ENCODE measurements at regions not wholly inside any gene's neighbourhood (a gene's known extent, or its start where the extent isn't known, plus 50 kb on each side); places are given as distances from the start of the nearest gene placed in this dataset.

- H3K4ac ChIP-seq (ENCODE audit: low read depth, low read length) = no peak overlapping the region
- no peaks in the 10 kb centered on the region for H3K79me2 ChIP-seq (ENCODE audit: control insufficient read depth, insufficient read depth, low read length)
- H3K36me3 ChIP-seq (ENCODE audit: control insufficient read depth, insufficient read depth, low read length) = no peaks in the 10 kb centered on the region
- no peaks in the 10 kb centered on the region for H3K27me3 ChIP-seq (ENCODE audit: insufficient read depth, low read length, poor library complexity)
- no peak overlapping the region for H3K27ac ChIP-seq (ENCODE audit: low read depth, low read length)
- WGBS (ENCODE audit: extremely low coverage, insufficient coverage, low lambda C conversion rate) = no CpG with 5 or more reads among the region's 3 CpGs
- no peak overlapping the region for H2BK120ac ChIP-seq (ENCODE audit: low read depth, low read length)
- no peak overlapping the region for H4K5ac ChIP-seq (ENCODE audit: low read length)
- H2BK5ac ChIP-seq (ENCODE audit: low read length) = no peak overlapping the region
- H4K8ac ChIP-seq (ENCODE audit: low read depth, low read length) = no peak overlapping the region
- H3K4me2 ChIP-seq (ENCODE audit: low read length) = no peak overlapping the region
- H3K23ac ChIP-seq (ENCODE audit: low read length) = no peak overlapping the region
- no peak for DNase-seq
- H3K79me1 ChIP-seq (ENCODE audit: low read length) = no peaks in the 10 kb centered on the region
- no peak overlapping the region for H3K18ac ChIP-seq (ENCODE audit: low read length)
- H2AK5ac ChIP-seq (ENCODE audit: low read length) = no peak overlapping the region
- no peak overlapping the region for H2BK15ac ChIP-seq (replicated peaks; ENCODE audit: low read depth)
- no peak overlapping the region for H3K9ac ChIP-seq (ENCODE audit: low read length)
- no peak overlapping the region for H3K56ac ChIP-seq (ENCODE audit: low read length)
- no peaks in the 10 kb centered on the region for H3K4me1 ChIP-seq (ENCODE audit: control insufficient read depth, low read depth, low read length)
- no peak overlapping the region for H3K4me3 ChIP-seq (ENCODE audit: low read length)
Measured at GRCh38 chr18:54712306-54712705, 116.0 kb upstream of the RAB27B start.

GRCh38 chr18:54712758-54713157, 115.5 kb upstream of the RAB27B start:
- no peaks in the 10 kb centered on the region for H3K79me1 ChIP-seq (ENCODE audit: low read length)
- no CpG with 5 or more reads among the region's 8 CpGs for WGBS (ENCODE audit: extremely low coverage, insufficient coverage, low lambda C conversion rate)

GRCh38 chr18:54713386-54713785, 114.9 kb upstream of the RAB27B start:
- no peaks in the 10 kb centered on the region for H3K79me2 ChIP-seq (ENCODE audit: control insufficient read depth, insufficient read depth, low read length)
- H2BK120ac ChIP-seq (ENCODE audit: low read depth, low read length) = no peak overlapping the region
- no peak overlapping the region for H4K8ac ChIP-seq (ENCODE audit: low read depth, low read length)
- no peak overlapping the region for H3K4me3 ChIP-seq (ENCODE audit: low read length)
- DNase-seq = no peak
- no peak overlapping the region for H3K23ac ChIP-seq (ENCODE audit: low read length)
- no peak overlapping the region for H2AK5ac ChIP-seq (ENCODE audit: low read length)
- H4K5ac ChIP-seq (ENCODE audit: low read length) = no peak overlapping the region
- no peak overlapping the region for H2BK15ac ChIP-seq (replicated peaks; ENCODE audit: low read depth)
- H3K27me3 ChIP-seq (ENCODE audit: insufficient read depth, low read length, poor library complexity) = no peaks in the 10 kb centered on the region
- no peak overlapping the region for H3K9ac ChIP-seq (ENCODE audit: low read length)
- no peaks in the 10 kb centered on the region for H3K36me3 ChIP-seq (ENCODE audit: control insufficient read depth, insufficient read depth, low read length)
- no peak overlapping the region for H3K18ac ChIP-seq (ENCODE audit: low read length)
- H3K4ac ChIP-seq (ENCODE audit: low read depth, low read length) = no peak overlapping the region
- no peak overlapping the region for H3K27ac ChIP-seq (ENCODE audit: low read depth, low read length)
- H3K79me1 ChIP-seq (ENCODE audit: low read length) = no peaks in the 10 kb centered on the region
- no peaks in the 10 kb centered on the region for H3K4me1 ChIP-seq (ENCODE audit: control insufficient read depth, low read depth, low read length)
- no CpG with 5 or more reads among the region's 4 CpGs for WGBS (ENCODE audit: extremely low coverage, insufficient coverage, low lambda C conversion rate)
- no peak overlapping the region for H3K56ac ChIP-seq (ENCODE audit: low read length)
- H2BK5ac ChIP-seq (ENCODE audit: low read length) = no peak overlapping the region
- no peak overlapping the region for H3K4me2 ChIP-seq (ENCODE audit: low read length)

More at GRCh38 chr18:54712758-54713157, 115.5 kb upstream of the RAB27B start:
- H3K23ac ChIP-seq (ENCODE audit: low read length) = no peak overlapping the region
- no peak overlapping the region for H3K4me2 ChIP-seq (ENCODE audit: low read length)
- no peak for DNase-seq
- H3K4ac ChIP-seq (ENCODE audit: low read depth, low read length) = no peak overlapping the region
- H2BK120ac ChIP-seq (ENCODE audit: low read depth, low read length) = no peak overlapping the region
- no peak overlapping the region for H4K5ac ChIP-seq (ENCODE audit: low read length)
- H3K56ac ChIP-seq (ENCODE audit: low read length) = no peak overlapping the region
- no peaks in the 10 kb centered on the region for H3K27me3 ChIP-seq (ENCODE audit: insufficient read depth, low read length, poor library complexity)
- H3K79me2 ChIP-seq (ENCODE audit: control insufficient read depth, insufficient read depth, low read length) = no peaks in the 10 kb centered on the region
- no peaks in the 10 kb centered on the region for H3K36me3 ChIP-seq (ENCODE audit: control insufficient read depth, insufficient read depth, low read length)
- H2AK5ac ChIP-seq (ENCODE audit: low read length) = no peak overlapping the region
- H3K4me3 ChIP-seq (ENCODE audit: low read length) = no peak overlapping the region
- H4K8ac ChIP-seq (ENCODE audit: low read depth, low read length) = no peak overlapping the region
- H3K27ac ChIP-seq (ENCODE audit: low read depth, low read length) = no peak overlapping the region
- no peak overlapping the region for H2BK5ac ChIP-seq (ENCODE audit: low read length)
- no peaks in the 10 kb centered on the region for H3K4me1 ChIP-seq (ENCODE audit: control insufficient read depth, low read depth, low read length)
- H3K9ac ChIP-seq (ENCODE audit: low read length) = no peak overlapping the region
- no peak overlapping the region for H2BK15ac ChIP-seq (replicated peaks; ENCODE audit: low read depth)
- H3K18ac ChIP-seq (ENCODE audit: low read length) = no peak overlapping the region

GRCh38 chr18:54714851-54715250, 113.4 kb upstream of the RAB27B start:
- no peak overlapping the region for H4K8ac ChIP-seq (ENCODE audit: low read depth, low read length)
- H3K18ac ChIP-seq (ENCODE audit: low read length) = no peak overlapping the region
- no peak overlapping the region for H3K9ac ChIP-seq (ENCODE audit: low read length)
- H3K4me3 ChIP-seq (ENCODE audit: low read length) = no peak overlapping the region
- no peak overlapping the region for H2AK5ac ChIP-seq (ENCODE audit: low read length)
- H3K27ac ChIP-seq (ENCODE audit: low read depth, low read length) = no peak overlapping the region
- H3K4me2 ChIP-seq (ENCODE audit: low read length) = no peak overlapping the region
- H2BK5ac ChIP-seq (ENCODE audit: low read length) = no peak overlapping the region
- H3K23ac ChIP-seq (ENCODE audit: low read length) = no peak overlapping the region
- H3K79me2 ChIP-seq (ENCODE audit: control insufficient read depth, insufficient read depth, low read length) = no peaks in the 10 kb centered on the region
- H3K4ac ChIP-seq (ENCODE audit: low read depth, low read length) = no peak overlapping the region
- DNase-seq = no peak
- H3K27me3 ChIP-seq (ENCODE audit: insufficient read depth, low read length, poor library complexity) = no peaks in the 10 kb centered on the region
- WGBS (ENCODE audit: extremely low coverage, insufficient coverage, low lambda C conversion rate) = no CpG with 5 or more reads among the region's 1 CpG
- H3K56ac ChIP-seq (ENCODE audit: low read length) = no peak overlapping the region
- no peaks in the 10 kb centered on the region for H3K36me3 ChIP-seq (ENCODE audit: control insufficient read depth, insufficient read depth, low read length)
- H3K4me1 ChIP-seq (ENCODE audit: control insufficient read depth, low read depth, low read length) = no peaks in the 10 kb centered on the region
- no peak overlapping the region for H2BK120ac ChIP-seq (ENCODE audit: low read depth, low read length)
- H3K79me1 ChIP-seq (ENCODE audit: low read length) = no peaks in the 10 kb centered on the region
- no peak overlapping the region for H2BK15ac ChIP-seq (replicated peaks; ENCODE audit: low read depth)
- no peak overlapping the region for H4K5ac ChIP-seq (ENCODE audit: low read length)

- Histone ChIP-seq H3K79me1 (ENCODE audit: low read length) (no peaks in the 10 kb centered on the region), H3K18ac (ENCODE audit: low read length) (no peak overlapping the region), H2BK5ac (ENCODE audit: low read length) (no peak overlapping the region), H3K4ac (ENCODE audit: low read depth, low read length) (no peak overlapping the region), H3K4me3 (ENCODE audit: low read length) (no peak overlapping the region), H3K56ac (ENCODE audit: low read length) (no peak overlapping the region), H4K8ac (ENCODE audit: low read depth, low read length) (no peak overlapping the region), H2AK5ac (ENCODE audit: low read length) (no peak overlapping the region), H3K79me2 (ENCODE audit: control insufficient read depth, insufficient read depth, low read length) (no peaks in the 10 kb centered on the region), H3K4me1 (ENCODE audit: control insufficient read depth, low read depth, low read length) (no peaks in the 10 kb centered on the region), H4K5ac (ENCODE audit: low read length) (no peak overlapping the region), H3K36me3 (ENCODE audit: control insufficient read depth, insufficient read depth, low read length) (no peaks in the 10 kb centered on the region), H3K27me3 (ENCODE audit: insufficient read depth, low read length, poor library complexity) (no peaks in the 10 kb centered on the region), H2BK15ac (replicated peaks; ENCODE audit: low read depth) (no peak overlapping the region), H3K27ac (ENCODE audit: low read depth, low read length) (no peak overlapping the region), H2BK120ac (ENCODE audit: low read depth, low read length) (no peak overlapping the region), H3K23ac (ENCODE audit: low read length) (no peak overlapping the region), H3K4me2 (ENCODE audit: low read length) (no peak overlapping the region), H3K9ac (ENCODE audit: low read length) (no peak overlapping the region)
- WGBS (ENCODE audit: extremely low coverage, insufficient coverage, low lambda C conversion rate) = no CpG with 5 or more reads among the region's 2 CpGs
- no peak for DNase-seq
Measured at GRCh38 chr18:54716586-54716985, 111.7 kb upstream of the RAB27B start.

- Histone ChIP-seq H3K56ac (ENCODE audit: low read length) (no peak overlapping the region), H3K4ac (ENCODE audit: low read depth, low read length) (no peak overlapping the region), H2BK5ac (ENCODE audit: low read length) (no peak overlapping the region), H2BK120ac (ENCODE audit: low read depth, low read length) (no peak overlapping the region), H2AK5ac (ENCODE audit: low read length) (no peak overlapping the region), H4K8ac (ENCODE audit: low read depth, low read length) (no peak overlapping the region), H3K79me1 (ENCODE audit: low read length) (no peaks in the 10 kb centered on the region), H3K18ac (ENCODE audit: low read length) (no peak overlapping the region), H3K79me2 (ENCODE audit: control insufficient read depth, insufficient read depth, low read length) (no peaks in the 10 kb centered on the region), H3K27me3 (ENCODE audit: insufficient read depth, low read length, poor library complexity) (no peaks in the 10 kb centered on the region), H3K4me3 (ENCODE audit: low read length) (no peak overlapping the region), H3K4me1 (ENCODE audit: control insufficient read depth, low read depth, low read length) (no peaks in the 10 kb centered on the region), H3K9ac (ENCODE audit: low read length) (no peak overlapping the region), H4K5ac (ENCODE audit: low read length) (no peak overlapping the region), H3K4me2 (ENCODE audit: low read length) (no peak overlapping the region), H2BK15ac (replicated peaks; ENCODE audit: low read depth) (no peak overlapping the region), H3K36me3 (ENCODE audit: control insufficient read depth, insufficient read depth, low read length) (no peaks in the 10 kb centered on the region), H3K23ac (ENCODE audit: low read length) (no peak overlapping the region), H3K27ac (ENCODE audit: low read depth, low read length) (no peak overlapping the region)
- DNase-seq = peak; percentile 56
- no CpG with 5 or more reads among the region's 14 CpGs for WGBS (ENCODE audit: extremely low coverage, insufficient coverage, low lambda C conversion rate)
Measured at GRCh38 chr18:54717673-54718407, 110.4 kb upstream of the RAB27B start.

All from mesendoderm (in vitro differentiated cells).